GM19468 (cell line): ENCODE measurements at regions not wholly inside any gene's neighbourhood (a gene's known extent, or its start where the extent isn't known, plus 50 kb on each side); places are given as distances from the start of the nearest gene placed in this dataset.

Source experiments
- ATAC-seq: cut with Tn5 transposase; IDR thresholded peaks from one replicate; pipeline ENCODE4 v1.9.1; 2021; ENCODE audit warnings: mild to moderate bottlenecking, moderate library complexity, moderate number of reproducible peaks; ENCODE audit not compliant: unreplicated experiment; ENCODE audit errors: extremely low read depth

- no peak for ATAC-seq
Observed at GRCh38 chr12:114998118-114998749, 314.3 kb upstream of the TBX3 start.

GRCh38 chr12:114996382-114996781 is 312.4 kb upstream of the TBX3 start:
- no peak for ATAC-seq

DNA sequence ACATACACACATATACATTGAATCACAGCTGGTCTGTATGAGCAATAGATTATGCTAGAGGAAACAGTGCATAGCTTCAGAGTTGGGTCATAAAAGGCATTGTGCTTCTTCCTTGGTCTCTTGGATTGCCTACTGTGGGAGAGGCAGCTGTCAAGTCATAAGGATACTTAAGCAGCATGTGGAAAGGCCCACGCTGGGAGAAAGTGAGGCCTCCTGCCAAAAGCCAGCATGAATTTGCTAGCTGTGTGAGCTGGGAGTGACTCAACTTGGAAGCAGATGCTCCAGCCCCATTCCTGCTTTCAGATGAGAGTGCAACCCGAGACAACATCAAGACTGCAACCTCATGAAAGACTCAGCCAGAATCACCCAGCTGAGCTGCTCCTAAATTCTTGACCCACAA is 311.9 kb upstream of the TBX3 start:
- no peak for ATAC-seq

- no peak for ATAC-seq
Observed at GRCh38 chr12:114993165-114993564, 309.2 kb upstream of the TBX3 start.

- no peak for ATAC-seq
Observed at GRCh38 chr12:114992443-114992842, 308.5 kb upstream of the TBX3 start.

GRCh38 chr12:114990381-114990780 is 306.4 kb upstream of the TBX3 start:
- no peak for ATAC-seq

- no peak for ATAC-seq
Observed at GRCh38 chr12:114986849-114987248, 302.9 kb upstream of the TBX3 start.

DNA sequence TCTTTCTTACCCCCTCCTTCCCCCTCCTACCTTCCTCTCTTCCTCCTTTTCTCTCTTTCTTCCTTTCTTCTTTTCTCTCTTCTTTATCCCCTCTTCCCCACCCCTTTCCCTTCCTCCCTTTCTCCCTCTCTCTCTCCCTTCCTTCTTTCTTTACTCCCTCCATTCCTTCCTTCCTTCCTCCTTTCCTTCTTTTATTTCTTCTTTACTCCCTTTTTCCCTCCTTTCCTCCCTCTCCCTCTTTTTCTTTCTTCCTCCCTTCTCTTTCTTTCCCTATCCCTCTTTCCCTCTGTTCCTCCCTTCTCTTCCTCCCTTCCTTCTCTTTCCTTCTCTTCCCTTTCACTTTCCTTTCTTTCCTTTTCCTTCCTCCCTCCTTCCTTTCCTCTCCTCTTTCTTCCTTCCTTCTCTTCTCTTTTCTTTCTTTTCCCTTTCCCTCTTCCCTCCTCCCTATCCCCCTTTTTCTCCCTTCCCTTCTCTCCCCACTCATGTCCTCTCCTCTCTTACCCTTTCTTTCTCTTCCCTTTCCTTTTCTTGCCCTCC is 302.3 kb upstream of the TBX3 start:
- ATAC-seq: no peak

GRCh38 chr12:114984634-114985061 is 300.7 kb upstream of the TBX3 start:
- no peak for ATAC-seq

DNA sequence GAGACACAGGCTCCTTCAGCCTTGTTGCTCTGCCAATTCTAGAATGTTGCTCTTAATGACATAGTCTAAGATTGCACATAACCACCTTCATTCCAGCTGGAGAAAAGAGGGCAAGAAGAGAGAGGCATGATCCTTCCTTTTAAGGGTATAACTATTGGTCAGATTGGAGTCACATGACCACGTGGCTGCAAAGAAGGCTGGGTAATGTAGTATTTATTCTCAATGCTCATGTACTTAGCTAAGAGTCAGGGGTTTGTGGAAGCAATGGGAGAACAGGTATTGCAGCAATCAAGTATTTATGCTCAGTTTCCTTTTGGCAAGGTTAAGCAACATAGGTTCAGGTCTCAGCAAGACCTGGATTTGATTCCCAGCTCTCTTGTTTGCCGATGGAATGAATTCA is 298.8 kb upstream of the TBX3 start:
- no peak for ATAC-seq

DNA sequence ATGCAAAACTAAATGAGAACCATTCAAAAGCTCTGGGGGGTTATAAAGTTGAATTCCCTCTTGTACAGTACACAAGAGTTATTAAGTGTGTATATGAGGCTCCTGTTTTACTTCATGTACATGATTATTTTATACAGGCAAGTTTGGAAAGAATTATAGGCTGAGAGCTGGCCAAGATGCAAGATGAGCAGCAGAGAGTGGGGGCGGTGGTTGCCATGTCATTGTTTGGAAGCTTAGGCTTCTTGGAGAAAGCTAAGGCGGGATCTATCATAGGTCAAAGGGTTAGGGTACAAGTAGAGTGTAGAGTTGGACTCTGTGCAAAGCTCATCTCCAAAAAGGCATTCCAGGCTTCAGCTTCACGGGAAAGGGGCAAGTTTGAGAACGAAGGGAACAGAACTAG is 297.1 kb upstream of the TBX3 start:
- no peak for ATAC-seq

- ATAC-seq: no peak
Observed at GRCh38 chr12:114976959-114977358, 293.0 kb upstream of the TBX3 start.

GRCh38 chr12:114976372-114976771 is 292.4 kb upstream of the TBX3 start:
- ATAC-seq: no peak

GRCh38 chr12:114975640-114976310 is 291.8 kb upstream of the TBX3 start:
- no peak for ATAC-seq

- ATAC-seq: no peak
Observed at GRCh38 chr12:114974826-114975639, 291.1 kb upstream of the TBX3 start.

- ATAC-seq: no peak
Observed at GRCh38 chr12:114974333-114974732, 290.4 kb upstream of the TBX3 start.

GRCh38 chr12:114968727-114969126 is 284.8 kb upstream of the TBX3 start:
- ATAC-seq: no peak

DNA sequence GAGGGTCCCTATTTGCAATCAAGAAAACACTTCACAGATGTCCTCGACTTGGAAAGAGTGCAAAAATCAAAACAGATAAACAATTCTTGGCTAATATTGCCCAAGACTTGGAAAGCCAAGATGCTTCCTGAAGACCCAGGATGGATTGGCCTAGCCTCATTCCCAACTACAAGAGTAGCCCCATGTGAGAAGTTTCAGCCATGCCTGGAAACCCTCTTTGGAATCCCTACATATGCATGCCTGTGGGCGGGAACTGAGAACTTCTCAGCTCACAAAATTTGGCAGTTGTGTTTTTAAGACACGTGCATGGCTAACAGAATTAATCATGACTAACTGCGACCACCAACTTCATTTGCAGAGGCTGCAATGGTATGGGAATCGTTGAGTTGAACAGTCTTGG is 283.2 kb upstream of the TBX3 start:
- no peak for ATAC-seq

GRCh38 chr12:114964841-114965240 is 280.9 kb upstream of the TBX3 start:
- no peak for ATAC-seq

DNA sequence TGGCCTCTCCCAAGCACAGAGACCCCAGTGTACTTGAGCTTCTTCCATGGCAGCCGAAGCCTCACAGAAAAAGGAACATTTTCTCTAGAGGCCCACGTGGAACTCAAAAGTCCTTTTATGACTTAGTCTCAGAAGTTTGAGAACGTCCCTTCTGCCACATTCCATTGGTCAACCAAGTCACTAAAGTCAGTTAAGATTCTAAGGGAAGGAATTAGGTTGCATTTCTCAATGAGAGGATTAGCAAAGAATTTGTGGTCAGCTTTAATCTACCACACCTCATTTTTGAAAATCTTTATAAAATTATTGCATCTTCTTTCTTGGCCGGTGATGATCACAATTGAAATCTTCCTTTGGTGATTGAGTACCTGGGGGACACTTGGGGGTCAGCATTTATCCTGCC is 279.9 kb upstream of the TBX3 start:
- ATAC-seq: no peak

DNA sequence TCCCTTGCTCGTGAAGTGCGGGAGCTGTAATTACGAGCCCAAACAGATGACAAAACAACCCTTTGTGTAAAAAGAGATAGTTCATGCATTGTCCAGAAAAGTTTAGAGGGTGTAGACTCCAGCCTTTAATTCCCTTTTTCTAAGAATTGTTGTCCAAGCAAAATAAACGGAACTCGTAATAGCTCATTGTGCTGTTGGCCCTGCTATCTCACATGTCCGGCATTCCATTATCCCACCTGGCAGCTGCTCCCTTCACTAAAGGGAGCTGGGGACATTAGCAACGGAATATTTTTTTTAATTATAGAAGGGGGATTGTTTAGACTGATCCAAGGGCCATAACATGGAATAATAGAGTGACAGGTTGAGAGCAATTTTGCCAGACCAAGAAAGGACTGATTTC is 277.5 kb upstream of the TBX3 start:
- no peak for ATAC-seq
